Activated T-helper 1 cell treated with Interleukin-2 at 50 U/mL for 16 hours (primary cell): ENCODE measurements at regions not wholly inside any gene's neighbourhood (a gene's known extent, or its start where the extent isn't known, plus 50 kb on each side); places are given as distances from the start of the nearest gene placed in this dataset.
"Not testable (repeated sequence)": the region's sequence is repeated elsewhere in the genome, so short reads cannot be mapped to it uniquely, and the experiment has no call there.

Experiments used
- DNase-seq: peaks from one replicate; pipeline ENCODE4 v3.0.0-alpha.2; 2020; ENCODE audit warnings: low read depth

DNA sequence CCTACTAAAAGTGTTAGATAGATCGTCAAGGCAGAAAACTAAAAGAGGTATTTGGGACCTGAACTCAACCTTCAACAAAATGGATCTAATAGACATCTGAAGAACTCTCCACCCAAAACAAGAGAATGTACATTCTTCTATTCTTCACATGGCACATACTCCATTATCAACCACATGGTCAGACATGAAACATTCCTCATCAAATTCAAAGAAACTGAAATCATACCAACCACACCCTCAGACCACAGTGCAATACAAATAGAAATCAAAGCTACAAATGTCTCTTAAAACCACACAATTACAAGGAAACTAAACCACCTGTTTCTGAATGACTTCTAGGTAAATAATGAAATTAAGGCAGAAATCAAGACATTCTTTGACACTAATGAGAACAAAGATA is 984.1 kb upstream of the GBE1 start:
- no peak for DNase-seq

DNA sequence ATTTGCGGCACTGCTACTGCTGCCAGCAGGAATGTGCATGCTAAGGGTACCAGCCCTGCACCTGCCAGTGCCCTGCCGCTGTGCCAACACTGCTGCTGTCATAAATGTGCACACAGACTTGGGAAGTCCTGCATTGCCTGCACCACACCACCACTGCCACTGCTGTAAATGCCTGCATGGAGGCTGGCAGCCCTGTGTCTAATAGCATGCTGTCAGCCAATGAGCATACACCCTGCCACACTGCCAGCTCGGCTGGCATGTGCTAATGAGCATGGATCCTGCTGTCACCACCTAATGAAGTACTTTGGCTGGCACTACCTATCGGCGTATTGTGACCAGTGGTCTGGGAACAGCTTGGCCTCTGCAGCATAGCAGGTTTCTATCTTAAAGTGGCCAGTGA is 981.8 kb upstream of the GBE1 start:
- no peak for DNase-seq

DNA sequence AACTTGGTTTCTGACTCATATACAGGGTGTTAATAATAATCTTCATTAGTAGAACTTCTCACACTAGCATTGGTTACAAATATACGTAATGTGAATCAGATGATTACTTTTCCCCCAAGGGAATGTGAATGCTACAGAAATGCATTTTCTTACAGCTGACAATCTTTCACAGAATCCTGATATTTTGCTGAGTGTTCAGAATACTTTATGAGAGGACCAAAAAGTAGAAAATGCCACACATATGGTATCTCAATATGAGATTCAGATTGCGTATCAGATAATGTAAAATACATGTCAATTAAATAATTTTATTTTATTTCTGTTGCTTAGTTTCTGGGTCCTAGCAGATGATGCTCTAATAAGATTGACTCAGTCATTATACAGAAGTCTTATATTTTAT is 979.9 kb upstream of the GBE1 start:
- no peak for DNase-seq

DNA sequence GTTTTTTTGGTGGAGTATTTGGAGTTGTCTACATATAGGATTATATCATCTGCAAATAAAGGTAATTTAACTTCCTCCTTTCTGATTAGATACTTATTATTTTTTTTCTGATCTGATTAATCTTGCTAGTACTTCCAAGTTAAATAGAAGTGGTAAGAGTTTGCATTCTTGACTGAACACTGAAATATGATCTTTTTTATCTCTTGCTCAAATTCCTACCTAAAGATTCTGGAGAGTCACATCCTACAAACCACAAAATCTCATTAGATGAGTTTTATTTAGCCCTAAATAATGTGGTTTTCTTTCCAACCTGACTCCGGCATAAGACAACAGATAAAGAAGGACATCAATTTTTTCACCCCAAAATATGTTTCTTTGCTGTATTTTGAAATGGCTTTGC is 977.9 kb upstream of the GBE1 start:
- no peak for DNase-seq

DNA sequence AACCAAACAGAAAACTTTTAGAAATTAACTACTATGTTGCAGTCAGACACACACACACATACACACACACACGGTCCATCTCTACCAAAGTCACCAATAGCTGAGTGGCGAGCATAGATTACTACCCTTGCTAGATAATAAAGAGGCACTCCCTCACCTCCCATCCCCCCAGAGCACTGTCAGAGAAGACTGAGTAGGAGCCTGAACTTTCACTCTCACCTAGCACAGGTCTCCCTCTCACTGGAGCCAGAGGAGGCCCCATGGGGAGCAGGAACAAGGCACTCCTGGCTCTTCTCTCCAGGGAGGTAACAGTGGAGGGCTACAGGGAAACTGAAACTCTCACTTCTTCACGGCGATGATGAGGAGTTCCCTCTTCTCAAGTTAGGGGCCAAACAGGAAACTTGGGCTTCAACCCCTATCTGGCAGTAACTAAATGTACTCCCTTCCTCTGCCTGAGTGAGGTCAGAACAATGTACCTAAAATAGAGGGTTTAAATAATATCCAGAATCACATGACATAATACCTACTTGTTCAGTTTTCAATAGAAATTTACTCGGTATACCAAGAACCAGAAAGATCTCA is 975.3 kb upstream of the GBE1 start:
- no peak for DNase-seq

DNA sequence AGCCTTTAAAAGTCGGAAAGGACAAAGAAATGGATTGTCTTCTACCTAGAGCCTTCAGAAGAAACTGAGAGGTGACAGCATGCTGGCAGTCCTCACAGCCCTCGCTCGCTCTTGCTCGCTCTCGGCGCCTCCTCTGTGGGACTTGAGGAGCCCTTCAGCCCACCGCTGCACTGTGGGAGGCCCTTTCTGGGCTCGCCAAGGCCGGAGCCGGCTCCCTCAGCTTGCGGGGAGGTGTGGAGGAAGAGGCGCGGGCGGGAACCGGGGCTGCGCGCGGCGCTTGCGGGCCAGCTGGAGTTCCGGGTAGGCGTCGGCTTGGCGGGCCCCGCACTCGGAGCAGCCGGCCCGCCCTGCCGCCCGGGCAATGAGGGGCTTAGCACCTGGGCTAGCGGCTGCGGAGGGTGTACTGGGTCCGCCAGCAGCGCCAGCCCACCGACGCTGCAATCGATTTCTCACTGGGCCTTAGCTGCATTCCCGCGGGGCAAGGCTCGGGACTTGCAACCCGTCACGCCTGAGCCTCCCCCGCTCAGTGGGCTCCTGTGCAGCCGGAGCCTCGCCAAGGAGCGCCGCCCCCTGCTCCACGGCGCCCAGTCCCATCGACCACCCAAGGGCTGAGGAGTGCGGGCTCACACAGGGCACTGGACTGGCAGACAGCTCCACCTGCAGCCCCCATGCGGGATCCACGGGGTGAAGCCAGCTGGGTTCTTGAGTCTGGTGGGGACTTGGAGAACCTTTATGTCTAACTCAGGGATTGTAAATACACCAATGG is 953.8 kb upstream of the GBE1 start:
- DNase-seq = no peak

DNA sequence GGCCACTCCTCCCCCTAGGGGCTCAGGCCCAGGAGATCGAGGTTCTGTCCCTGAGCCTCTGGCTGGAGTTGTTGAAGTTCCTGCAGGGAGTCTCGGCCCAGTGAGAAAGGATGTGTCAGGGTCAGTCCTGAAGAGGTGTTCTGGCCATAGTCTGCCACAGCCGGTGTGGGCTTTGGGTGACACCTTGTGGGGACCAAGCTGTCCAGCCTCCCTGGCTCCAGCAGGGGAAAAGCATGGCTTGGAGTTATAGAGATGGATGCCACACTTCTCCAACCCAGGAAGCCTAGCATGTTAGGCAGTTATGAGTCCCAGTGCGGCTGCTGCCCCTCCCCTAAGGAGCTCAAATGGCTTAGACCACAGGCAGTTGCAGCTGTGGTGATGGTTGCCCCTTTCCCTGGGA is 945.6 kb upstream of the GBE1 start:
- no peak for DNase-seq

DNA sequence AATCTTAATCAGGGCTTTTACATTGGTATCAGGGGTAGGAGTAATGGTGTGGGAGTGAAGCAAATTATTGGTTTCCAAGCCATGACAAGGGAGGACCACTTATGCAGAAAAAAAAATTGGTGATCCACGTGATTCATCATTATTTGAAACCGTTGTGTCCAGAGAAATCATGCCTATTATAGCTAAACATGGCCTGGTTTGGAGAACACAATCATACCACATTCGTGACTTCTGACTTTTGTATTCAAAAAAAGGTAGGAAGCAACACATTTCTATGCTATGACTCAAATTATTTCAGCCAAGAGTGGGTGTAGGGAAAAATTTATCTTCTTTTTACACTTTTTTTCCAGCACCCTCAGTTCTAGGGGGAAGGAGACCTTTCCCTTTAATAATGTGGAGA is 924.3 kb upstream of the GBE1 start:
- no peak for DNase-seq

DNA sequence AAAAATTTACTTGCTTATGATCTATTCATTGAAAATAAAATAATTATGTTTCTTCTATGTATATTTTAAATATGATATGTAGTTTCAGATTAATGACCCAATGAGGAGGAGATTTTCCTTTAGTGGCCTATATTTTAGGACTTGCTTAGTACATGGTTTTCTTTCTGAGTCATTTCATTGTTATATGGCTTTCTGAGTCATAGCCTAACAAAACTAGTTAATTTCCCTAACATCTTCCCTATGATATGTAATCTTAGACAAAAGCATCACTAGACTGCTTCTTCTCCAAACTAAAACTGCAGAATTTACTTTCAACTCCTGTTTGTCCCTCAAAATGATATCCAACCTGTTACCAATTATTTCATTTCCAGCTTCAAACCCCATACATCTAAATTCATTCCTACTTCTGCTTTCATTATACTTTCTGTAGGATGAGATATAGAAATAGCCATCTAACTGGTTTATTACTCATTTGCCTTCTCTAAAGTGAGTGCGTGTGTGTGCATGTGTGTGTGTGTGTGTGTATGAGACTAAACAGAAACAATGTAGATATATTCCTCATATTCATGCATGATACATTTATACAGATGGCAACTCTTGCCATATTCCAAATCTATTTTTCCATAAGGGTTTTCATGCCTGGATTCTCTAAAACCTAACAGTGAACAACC is 915.0 kb upstream of the GBE1 start:
- no peak for DNase-seq

DNA sequence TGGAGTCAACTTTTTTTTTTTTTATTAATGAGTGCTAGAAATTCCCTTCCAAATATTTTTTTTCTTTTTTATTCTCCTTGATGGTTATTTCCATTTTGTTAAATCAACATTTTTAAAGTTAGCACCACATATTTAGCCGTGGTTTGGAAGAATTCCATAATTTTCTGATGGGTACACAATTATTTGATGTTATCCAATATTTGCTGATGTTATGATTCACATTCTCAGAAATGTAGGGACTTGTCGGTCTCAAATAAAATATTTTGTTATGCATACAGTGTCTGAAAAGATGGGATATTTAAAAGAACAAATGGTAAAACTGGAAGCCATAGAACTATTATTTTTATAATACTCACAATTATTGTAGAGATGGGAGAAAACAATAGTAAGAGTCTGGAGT is 911.5 kb upstream of the GBE1 start:
- no peak for DNase-seq

DNA sequence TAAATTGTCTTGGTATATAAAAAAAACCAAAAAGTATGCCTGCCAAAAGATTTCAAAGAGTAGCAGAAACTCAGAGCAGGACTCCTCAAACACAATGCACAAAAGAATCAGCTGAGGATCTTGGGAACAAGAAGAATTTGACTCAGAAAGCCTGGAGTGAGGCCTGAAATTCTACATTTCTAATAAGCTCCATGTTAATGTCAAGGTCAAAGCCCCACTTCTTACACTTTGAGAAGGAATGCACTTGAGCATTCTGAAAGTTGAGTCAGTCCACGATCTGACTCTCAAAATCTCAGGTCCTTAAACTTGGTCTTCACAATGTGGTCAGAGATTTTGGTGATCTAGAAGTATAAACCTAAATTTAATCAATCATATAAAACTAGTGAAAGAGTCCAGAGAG is 910.0 kb upstream of the GBE1 start:
- no peak for DNase-seq

DNA sequence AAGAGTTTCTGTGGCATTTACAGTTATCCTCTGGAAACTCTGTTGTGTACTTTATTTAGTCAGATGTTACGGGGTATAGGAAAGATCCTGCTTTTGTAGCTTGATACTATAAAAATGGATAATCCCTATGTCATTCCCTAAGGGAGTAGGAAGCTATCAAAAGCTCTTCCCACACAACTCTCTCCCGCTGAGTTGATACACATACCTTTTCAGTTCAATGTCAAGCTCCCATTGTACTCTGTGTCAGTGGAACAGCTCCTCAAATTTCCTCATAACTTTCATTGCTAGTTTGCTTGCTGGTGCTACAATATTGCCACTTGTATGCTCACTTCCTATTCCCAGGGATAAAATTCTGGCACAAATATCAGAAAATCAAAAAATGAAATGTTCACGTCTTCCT is 893.3 kb upstream of the GBE1 start:
- no peak for DNase-seq

DNA sequence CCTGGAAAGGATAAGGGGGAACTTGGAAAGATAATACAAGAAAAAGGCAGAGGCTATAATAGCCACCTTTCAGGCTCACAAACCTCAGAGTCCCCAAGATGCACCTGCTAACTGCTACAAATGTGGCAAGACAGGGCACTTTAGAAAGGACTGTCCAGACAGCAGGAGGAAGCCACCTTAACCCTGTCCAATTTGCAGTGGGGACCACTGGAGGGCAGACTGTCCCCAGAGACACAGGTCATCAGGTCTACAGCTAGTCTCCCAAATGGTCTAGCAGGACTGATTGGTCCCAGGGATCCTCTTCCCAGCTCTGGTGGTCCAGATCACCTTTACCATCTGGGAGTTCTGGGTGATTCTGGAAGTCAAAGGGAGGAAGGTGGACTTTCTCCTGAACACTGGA is 882.5 kb upstream of the GBE1 start:
- DNase-seq = no peak

DNA sequence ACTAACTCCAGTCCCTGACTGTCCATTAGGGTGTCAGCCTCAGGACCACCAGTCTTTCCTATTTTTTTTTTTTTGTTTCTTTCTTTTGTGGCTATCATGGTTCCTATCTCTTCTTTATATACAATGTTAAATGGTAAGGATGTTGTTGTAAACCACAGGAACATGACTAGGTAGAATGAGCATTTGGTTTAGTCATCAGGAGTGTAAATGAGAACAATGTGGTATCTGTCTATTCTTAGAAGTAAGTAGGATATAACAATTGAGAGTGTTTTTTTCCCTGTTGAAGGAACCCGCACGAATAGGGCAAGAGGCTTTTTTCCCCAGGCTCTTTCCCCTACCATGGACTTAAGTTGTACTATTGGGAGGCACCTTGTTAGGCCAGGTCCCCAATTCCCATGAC is 880.3 kb upstream of the GBE1 start:
- no peak for DNase-seq

DNA sequence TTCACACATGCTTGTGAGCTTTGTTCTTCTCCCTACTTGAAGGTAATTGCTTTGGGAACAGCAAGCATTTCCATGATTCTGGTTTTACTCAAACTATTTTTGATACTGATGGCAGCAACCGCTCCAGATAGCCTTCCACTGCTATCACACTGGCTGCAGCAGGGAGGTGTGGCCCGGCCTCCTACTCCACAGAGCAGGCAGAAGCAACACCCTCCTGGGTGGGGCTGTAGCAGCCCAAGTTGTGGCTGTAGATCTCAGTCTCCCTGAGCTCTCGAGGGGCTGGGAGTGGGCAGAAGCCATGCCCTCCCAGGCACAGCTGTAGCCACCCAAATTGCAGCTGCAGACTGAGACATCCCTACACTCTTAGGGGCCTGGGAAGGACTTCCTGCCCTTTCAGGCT is 878.8 kb upstream of the GBE1 start:
- DNase-seq = no peak

DNA sequence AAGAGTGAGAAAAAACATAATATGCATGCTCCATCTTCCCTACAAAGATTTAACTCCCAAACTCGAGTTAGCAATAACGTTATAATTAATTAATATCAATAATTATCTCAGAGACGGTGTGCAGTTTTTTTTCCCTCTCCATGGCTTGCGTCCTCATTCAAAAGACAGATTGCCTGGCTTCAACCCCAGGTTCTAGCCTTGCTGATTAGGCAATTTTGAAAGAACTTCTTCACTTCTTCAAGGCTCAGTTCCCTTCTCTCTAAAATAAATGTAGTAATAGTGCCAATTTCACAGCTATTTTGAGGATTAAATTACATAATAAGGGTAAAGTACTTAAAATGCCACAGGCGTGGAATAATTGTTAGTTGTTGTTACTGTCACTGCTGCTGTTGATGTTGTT is 876.1 kb upstream of the GBE1 start:
- DNase-seq = no peak

DNA sequence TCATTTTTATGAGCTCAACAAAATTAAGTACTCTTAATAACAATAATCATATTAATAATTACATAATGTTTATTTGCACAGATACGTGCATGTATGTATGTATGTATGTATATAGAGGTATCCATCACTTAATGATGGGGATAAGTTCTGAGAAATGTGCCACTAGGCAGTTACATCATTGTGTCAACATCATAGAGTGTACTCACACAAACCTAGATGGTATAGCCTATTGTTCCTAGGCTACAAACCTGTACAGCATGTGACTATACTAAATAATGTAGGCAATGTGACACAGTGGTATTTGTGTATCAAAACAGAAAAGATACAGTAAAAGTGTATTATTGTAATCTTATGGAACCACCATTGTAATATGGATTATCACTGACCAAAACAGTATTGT is 874.7 kb upstream of the GBE1 start:
- no peak for DNase-seq

DNA sequence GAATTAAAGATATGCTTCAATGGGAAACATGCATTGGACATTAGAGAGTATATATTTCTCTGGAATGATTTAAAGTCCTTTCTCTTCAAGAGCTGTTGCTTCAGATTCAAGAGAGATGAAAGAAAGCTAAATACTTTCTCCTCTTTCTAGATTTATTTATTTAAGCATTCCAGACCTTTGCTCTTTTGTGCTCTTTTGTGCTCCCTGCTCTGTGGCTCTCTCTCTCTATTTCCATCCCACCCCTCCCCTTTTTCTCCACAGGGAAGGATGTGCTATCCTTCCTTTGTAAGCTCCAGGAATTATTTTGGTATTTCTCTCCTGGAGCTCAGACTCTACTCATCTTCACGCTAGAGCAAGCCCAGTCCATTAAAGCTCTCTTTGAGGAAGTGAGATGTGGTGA is 871.9 kb upstream of the GBE1 start:
- DNase-seq = no peak

DNA sequence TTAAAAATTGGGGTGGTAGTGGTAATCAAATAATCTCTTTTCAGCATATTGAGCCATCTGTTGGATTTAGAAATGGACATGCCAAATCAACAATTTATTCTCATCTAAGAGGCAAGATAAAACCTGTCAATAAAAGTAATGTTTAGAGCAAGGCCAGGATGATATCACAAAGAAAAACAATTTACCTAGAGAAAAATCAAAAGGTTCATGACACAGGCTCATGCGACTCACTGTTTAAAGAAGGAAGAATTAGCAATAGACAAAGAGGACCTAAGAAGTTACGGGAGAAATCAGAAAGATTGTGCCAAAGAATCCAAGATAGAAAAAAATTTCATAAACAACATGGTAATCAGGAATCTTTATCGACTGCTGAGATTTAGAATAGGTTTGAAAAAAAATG is 868.5 kb upstream of the GBE1 start:
- no peak for DNase-seq

DNA sequence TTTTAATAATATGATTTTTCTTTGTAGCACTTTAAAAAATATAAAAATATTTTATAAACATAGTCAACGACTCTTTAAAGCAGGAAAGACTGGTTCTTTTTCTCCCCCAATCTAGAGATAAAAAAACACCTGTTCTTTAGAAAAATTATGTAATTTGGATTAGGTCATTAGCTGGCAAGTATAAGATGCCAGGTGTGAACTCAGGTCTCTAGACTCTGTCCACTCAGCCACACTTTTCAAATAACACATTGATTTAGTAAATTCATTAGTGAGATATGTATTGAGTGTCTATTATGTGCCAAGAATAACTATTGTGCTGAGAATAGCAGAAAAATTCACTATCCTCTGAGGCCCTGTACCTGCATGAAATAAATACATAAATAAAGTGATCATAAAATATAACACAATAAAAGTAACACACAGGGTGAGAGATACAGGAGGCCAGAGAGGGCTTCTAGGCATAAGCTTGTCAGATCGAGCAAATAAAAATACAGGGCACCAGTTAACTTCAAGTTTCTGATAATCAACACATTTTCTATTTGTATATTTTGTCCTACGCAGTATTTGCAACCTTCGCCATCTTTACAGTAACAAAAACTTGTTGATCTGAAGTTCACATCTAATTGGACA is 867.1 kb upstream of the GBE1 start:
- no peak for DNase-seq

DNA sequence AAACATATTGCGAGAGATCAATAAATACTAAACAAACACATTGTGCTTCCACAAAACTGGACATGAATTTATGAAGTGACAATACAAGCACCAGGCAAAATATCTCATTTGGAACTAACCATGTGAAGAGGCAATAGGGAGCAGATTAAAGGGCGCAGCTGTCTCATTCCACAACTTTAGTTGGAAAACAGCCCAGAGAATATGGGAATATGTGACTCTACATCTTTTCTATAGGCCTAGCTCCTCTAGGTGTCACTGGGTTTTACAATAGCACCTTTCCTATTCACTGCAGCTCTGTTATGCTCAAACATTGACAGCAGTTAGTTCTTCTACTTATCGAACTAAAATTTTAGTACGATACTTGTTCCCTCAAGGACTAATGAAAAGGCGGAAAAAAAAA is 866.3 kb upstream of the GBE1 start:
- no peak for DNase-seq

DNA sequence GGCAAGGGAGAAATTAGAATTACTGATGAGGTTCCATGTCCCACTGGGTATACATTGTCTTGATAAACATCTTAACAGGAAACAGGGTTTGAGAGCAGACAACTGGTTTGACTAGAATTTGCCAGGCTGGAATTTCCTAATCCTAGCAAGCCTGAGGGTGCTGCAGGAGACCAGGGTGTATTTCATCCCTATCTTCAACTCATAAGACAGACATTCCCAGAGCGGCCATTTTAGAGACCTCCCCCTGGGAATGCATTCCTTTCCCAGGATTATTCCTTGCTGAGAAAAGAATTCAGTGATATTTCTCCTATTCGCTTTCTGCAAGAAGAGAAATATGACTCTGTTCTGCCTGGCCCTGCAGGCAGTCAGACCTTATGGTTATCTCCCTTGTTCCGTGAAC is 859.3 kb upstream of the GBE1 start:
- not testable (repeated sequence) for DNase-seq

DNA sequence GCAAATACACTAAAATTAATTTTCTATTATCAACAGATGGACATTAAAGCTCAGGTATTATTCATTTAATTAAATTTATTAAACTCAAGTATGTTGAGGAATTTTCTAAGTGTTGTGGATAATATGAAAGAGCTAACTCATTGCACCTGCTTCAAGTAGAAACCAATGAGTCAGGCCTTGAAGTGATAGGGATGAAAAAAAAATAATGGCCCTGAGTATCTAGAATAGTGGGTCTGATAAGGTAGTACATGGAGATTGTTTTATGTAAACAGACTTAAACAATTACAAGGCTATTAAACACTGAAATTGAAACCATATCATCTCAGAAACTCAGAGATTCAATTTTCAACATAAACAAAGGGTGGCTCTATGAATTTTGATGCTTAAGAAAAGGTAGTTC is 857.1 kb upstream of the GBE1 start:
- no peak for DNase-seq
